ENCODE measurements at regions not wholly inside any gene's neighbourhood (a gene's known extent, or its start where the extent isn't known, plus 50 kb on each side); places are given as distances from the start of the nearest gene placed in this dataset.

GRCh38 chr11:70018816-70019215 lies 59.3 kb upstream of the ANO1 start:
- TF ChIP-seq CTCF (IDR thresholded peaks at IDR 0.05): no peak
- no peak for TF ChIP-seq POLR2A (IDR thresholded peaks at IDR 0.05)
- 84 to 93% methylated on average over 6 of the region's 6 CpGs for WGBS, 2 donors
- H3K4me3 ChIP-seq (ENCODE audit: low read depth, poor library complexity, severe bottlenecking): no peak overlapping the region
- DNase-seq (ENCODE audit: low spot score in 2 of 2): peak in 1 of 2 donors; percentile 49
- intact Hi-C loops (cut with DNase I; ENCODE audit: low total_unique reads): no loop called here

GRCh38 chr11:70019576-70020011 lies 58.5 kb upstream of the ANO1 start:
- intact Hi-C loops (cut with DNase I; ENCODE audit: low total_unique reads): no loop called here
- peak in 1 of 2 donors; percentile 45 for DNase-seq (ENCODE audit: low spot score in 2 of 2)
- TF ChIP-seq CTCF (IDR thresholded peaks at IDR 0.05) (no peak), POLR2A (IDR thresholded peaks at IDR 0.05) (no peak)
- 45 to 58% methylated on average over 8 of the region's 8 CpGs for WGBS, 2 donors
- no peak overlapping the region for H3K4me3 ChIP-seq (ENCODE audit: low read depth, poor library complexity, severe bottlenecking)

- intact Hi-C loops (cut with DNase I; ENCODE audit: low total_unique reads): no loop called here
- H3K4me3 ChIP-seq (ENCODE audit: low read depth, poor library complexity, severe bottlenecking): no peak overlapping the region
- WGBS, 2 donors: 66 to 78% methylated on average over 24 of the region's 24 CpGs
- peak in 1 of 2 donors; percentile 81 for DNase-seq (ENCODE audit: low spot score in 2 of 2)
- TF ChIP-seq CTCF (IDR thresholded peaks at IDR 0.05) (no peak), POLR2A (IDR thresholded peaks at IDR 0.05) (no peak)
These were observed 57.5 kb upstream of the ANO1 start for GRCh38 chr11:70020336-70021214.

GRCh38 chr11:70021586-70021985 lies 56.5 kb upstream of the ANO1 start:
- H3K4me3 ChIP-seq (ENCODE audit: low read depth, poor library complexity, severe bottlenecking): no peak overlapping the region
- TF ChIP-seq CTCF (IDR thresholded peaks at IDR 0.05): no peak
- TF ChIP-seq POLR2A (IDR thresholded peaks at IDR 0.05): no peak
- DNase-seq (ENCODE audit: low spot score in 2 of 2): peak in 1 of 2 donors; percentile 49
- intact Hi-C loops (cut with DNase I; ENCODE audit: low total_unique reads): no loop called here
- WGBS, 2 donors: 89% methylated on average over 10 of the region's 10 CpGs

GRCh38 chr11:70024036-70024772 lies 53.9 kb upstream of the ANO1 start:
- intact Hi-C loops (cut with DNase I; ENCODE audit: low total_unique reads): no loop called here
- TF ChIP-seq POLR2A (IDR thresholded peaks at IDR 0.05): no peak
- no peak for TF ChIP-seq CTCF (IDR thresholded peaks at IDR 0.05)
- H3K4me3 ChIP-seq (ENCODE audit: low read depth, poor library complexity, severe bottlenecking): no peak overlapping the region
- DNase-seq (ENCODE audit: low spot score in 2 of 2): peak in 1 of 2 donors; percentile 70
- 89 to 90% methylated on average over 12 to 13 of the region's 13 CpGs for WGBS, 2 donors
